GM18861 (cell line): ENCODE measurements at regions not wholly inside any gene's neighbourhood (a gene's known extent, or its start where the extent isn't known, plus 50 kb on each side); places are given as distances from the start of the nearest gene placed in this dataset.
A peak's percentile ranks its signal among the peaks of the same experiment; 100 is the strongest.
"Not testable (repeated sequence)": the region's sequence is repeated elsewhere in the genome, so short reads cannot be mapped to it uniquely, and the experiment has no call there.

Experiments used
- ATAC-seq: cut with Tn5 transposase; IDR thresholded peaks from one replicate; pipeline ENCODE4 v1.9.1; 2021; ENCODE audit not compliant: unreplicated experiment

- ATAC-seq = no peak
Measured at GRCh38 chr2:88857274-88857741, 165.8 kb downstream of the RPIA start.

GRCh38 chr2:88857951-88858411 is 166.5 kb downstream of the RPIA start:
- peak; percentile 32 for ATAC-seq

GRCh38 chr2:88859461-88859860 is 168.0 kb downstream of the RPIA start:
- no peak for ATAC-seq

DNA sequence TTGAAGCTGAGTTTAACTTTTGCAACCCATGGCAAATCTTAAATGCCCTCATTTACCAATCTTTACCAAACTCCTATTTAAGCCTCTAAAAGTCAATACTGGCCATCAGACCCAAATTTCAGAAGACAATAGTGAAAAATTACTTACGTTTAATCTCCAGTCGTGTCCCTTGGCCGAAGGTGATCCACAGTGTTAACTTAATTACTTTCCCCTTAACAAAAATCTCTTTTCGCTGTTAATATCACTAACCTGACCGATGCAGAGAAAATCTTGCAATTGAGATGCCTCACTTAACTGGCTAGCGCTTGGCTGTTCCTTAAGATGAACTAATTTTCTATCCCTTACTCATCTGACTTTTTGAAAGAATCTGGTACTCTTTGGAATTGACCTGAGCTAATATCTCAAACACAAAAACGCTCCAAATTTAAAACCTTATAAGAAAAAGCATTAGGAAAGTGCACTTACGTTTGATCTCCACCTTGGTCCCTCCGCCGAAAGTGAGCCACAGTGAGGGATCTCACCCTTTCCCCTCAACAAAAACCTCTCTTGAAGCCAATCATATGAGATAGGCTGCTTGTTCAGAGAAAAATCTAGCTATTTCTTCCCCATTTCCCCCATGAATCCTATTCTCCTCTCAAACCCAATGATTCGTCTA is 169.1 kb downstream of the RPIA start:
- ATAC-seq = no peak

DNA sequence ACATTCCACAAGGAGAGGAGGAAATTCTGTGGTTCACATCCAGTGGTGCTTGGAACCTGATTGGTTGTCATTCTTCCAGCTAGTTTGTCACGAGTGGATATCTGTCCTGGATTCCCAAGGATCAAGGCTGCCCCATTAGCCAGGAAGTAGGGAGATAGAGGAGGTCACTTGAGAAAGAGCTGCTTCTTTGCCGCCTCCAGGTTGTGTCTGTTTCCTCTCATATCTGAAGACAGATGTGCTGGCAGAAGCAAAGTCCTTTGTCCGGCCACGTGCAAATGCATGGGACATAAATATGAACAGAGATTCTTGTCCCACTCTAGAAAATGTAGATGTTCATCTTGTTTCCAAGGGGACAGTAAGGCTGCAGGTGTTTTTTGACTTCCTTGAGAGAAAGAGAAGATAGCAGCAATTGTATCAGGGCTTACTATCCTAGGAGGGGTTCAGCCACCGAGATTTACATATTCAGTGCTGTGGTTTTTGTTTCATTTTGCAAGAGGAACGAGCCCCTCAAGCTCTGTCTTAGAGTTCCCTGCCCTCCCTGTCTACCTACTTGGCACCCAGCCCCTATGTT is 174.4 kb downstream of the RPIA start:
- ATAC-seq = peak; percentile 86

- ATAC-seq = no peak
Measured at GRCh38 chr2:88866756-88867155, 175.3 kb downstream of the RPIA start.

- ATAC-seq = no peak
Measured at GRCh38 chr2:88868861-88869260, 177.4 kb downstream of the RPIA start.

GRCh38 chr2:88870267-88870839 is 178.9 kb downstream of the RPIA start:
- ATAC-seq = no peak

GRCh38 chr2:88871336-88871735 is 179.9 kb downstream of the RPIA start:
- no peak for ATAC-seq

- ATAC-seq = no peak
Measured at GRCh38 chr2:88873620-88874019, 182.1 kb downstream of the RPIA start.

DNA sequence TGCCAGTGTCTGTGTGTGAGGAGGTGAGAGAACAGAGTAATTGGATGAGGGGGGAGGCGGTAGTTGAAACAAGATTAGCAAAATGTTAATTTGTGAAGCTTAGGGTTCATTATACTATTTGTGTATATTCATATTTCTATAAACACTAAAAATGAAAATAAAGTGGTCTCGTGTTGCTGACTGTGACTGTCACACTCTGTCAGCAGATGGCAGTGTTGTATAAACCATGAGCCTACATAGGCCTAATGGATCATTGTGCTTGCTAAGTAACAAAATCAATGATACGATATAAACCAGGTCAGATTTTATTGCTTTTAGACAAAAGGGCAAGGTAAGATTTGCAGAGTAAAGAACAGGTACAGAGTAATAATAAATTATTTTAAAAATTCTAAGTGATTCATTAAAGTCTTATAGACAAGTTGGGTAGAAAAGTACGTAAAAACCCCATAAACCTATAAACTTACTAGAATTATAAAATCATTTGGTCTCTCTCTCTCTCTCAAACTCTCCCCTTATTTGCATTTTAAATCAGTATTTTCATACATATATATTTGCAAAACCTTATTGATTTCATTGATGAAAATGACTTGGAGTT is 182.7 kb downstream of the RPIA start:
- no peak for ATAC-seq

- no peak for ATAC-seq
Measured at GRCh38 chr2:88875736-88876135, 184.3 kb downstream of the RPIA start.

DNA sequence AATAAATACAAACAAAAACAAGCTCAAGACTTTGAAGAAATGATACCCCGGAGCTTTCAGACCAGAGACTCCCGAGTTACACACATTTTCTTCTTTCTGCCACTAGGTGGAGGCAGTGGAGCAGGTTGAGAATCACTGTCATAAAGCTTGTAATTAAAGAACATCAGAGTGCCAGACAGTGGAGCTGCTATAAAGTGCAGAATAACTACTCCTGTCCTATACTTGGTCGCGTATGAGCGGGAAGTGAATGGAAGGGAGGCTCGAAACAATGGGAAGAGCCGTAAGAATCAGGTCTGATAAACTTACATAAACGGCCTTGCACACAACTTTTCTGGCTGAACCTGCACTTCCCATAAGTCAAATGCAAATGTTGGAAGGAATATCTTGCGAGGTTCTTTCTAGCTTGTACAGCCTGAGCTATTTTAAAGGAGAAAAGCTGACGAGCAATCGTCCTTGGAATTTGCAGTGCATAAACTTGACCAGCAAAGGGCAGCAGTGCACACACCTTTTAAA is 189.0 kb downstream of the RPIA start:
- peak; percentile 66 for ATAC-seq

DNA sequence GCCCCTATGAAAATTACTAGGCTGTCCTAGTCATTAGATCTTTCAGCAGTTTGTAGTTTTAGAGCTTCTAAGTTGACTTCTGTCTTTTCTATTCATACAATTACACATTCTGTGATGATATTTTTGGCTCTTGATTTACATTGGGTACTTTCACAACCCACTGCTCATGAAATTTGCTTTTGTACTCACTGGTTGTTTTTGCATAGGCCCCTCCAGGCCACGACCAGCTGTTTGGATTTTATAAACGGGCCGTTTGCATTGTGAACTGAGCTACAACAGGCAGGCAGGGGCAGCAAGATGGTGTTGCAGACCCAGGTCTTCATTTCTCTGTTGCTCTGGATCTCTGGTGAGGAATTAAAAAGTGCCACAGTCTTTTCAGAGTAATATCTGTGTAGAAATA is 193.8 kb downstream of the RPIA start:
- ATAC-seq = peak; percentile 74

GRCh38 chr2:88885679-88886416 is 194.4 kb downstream of the RPIA start:
- ATAC-seq = peak; percentile 41

GRCh38 chr2:88887466-88887865 is 196.0 kb downstream of the RPIA start:
- ATAC-seq = not testable (repeated sequence)

GRCh38 chr2:88892207-88892606 is 200.7 kb downstream of the RPIA start:
- ATAC-seq = no peak

- no peak for ATAC-seq
Measured at GRCh38 chr2:88892788-88893187, 201.3 kb downstream of the RPIA start.

DNA sequence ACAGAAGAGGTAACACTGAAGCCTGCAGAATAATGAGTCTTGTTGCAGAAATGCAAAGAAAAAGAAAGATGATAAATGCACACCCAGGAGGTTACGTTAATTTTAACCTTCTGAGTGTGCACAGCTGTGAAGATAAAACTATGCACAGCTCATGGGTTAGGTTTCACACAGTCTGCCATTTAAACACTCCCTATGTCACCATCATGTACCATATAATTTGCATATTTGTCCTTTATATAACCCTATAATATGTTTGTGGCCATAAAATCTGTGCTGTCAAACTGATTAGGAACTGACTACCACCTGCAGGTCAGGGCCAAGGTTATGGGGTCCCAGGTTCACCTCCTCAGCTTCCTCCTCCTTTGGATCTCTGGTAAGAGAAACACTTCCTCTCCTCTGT is 205.5 kb downstream of the RPIA start:
- ATAC-seq = no peak

DNA sequence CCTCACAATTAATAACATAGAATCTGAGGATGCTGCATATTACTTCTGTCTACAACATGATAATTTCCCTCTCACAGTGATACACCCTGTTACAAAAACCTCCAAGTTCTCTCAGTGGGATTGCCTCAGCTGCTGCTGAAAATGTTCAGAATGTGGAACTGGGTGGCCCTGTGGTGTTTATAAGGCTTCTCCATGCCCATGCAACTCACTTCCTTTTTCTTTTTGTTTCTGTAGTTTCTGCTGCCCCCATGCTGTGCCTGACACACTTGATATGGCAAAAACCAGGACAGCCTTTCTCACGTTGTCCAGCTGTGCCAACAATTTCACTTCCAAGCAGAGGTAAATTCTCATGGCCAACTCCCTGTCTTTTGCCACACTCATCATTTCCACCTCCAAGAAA is 206.2 kb downstream of the RPIA start:
- ATAC-seq = no peak

GRCh38 chr2:88903749-88904353 is 212.4 kb downstream of the RPIA start:
- ATAC-seq = no peak
